ENCODE measurements at regions not wholly inside any gene's neighbourhood (a gene's known extent, or its start where the extent isn't known, plus 50 kb on each side); places are given as distances from the start of the nearest gene placed in this dataset.

GRCh38 chr18:72180689-72181088, 363.5 kb downstream of the CBLN2 start:
- TF ChIP-seq, protein P1, sequence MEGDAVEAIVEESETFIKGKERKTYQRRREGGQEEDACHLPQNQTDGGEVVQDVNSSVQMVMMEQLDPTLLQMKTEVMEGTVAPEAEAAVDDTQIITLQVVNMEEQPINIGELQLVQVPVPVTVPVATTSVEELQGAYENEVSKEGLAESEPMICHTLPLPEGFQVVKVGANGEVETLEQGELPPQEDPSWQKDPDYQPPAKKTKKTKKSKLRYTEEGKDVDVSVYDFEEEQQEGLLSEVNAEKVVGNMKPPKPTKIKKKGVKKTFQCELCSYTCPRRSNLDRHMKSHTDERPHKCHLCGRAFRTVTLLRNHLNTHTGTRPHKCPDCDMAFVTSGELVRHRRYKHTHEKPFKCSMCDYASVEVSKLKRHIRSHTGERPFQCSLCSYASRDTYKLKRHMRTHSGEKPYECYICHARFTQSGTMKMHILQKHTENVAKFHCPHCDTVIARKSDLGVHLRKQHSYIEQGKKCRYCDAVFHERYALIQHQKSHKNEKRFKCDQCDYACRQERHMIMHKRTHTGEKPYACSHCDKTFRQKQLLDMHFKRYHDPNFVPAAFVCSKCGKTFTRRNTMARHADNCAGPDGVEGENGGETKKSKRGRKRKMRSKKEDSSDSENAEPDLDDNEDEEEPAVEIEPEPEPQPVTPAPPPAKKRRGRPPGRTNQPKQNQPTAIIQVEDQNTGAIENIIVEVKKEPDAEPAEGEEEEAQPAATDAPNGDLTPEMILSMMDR (IDR thresholded peaks at IDR 0.05; ENCODE audit: insufficient read depth, low read depth, low read length, missing control alignments): no peak
- no peak for DNase-seq (ENCODE audit: low read depth)
- no peak overlapping the region for H3K4me3 ChIP-seq (ENCODE audit: low read depth, low read length)

GRCh38 chr18:72174972-72175649, 369.0 kb downstream of the CBLN2 start:
- TF ChIP-seq, protein P1 (IDR thresholded peaks at IDR 0.05; ENCODE audit: insufficient read depth, low read depth, low read length, missing control alignments): no peak
- no peak overlapping the region for H3K4me3 ChIP-seq (ENCODE audit: low read depth, low read length)
- DNase-seq (ENCODE audit: low read depth): no peak

DNA sequence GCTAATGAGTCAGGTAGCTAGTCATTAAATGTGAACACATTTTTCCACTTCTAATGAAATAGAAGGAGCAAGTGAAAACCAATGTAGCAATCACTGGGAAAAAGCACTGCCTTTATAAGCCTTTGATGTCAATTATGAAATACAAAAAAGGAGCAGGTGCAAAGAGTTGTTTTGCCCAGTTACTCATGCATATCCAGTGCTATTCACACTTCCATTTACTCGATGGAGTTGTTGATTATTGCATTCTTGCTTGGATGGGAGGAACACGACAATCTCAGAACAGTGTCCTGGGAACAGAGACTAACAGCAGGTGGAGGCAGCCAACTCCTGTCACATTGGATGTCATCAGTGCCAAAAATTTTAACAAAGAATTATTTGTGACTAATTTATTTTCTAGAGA, 372.5 kb downstream of the CBLN2 start:
- TF ChIP-seq, protein P1 (IDR thresholded peaks at IDR 0.05; ENCODE audit: insufficient read depth, low read depth, low read length, missing control alignments): no peak
- H3K4me3 ChIP-seq (ENCODE audit: low read depth, low read length): no peak overlapping the region
- DNase-seq (ENCODE audit: low read depth): no peak

DNA sequence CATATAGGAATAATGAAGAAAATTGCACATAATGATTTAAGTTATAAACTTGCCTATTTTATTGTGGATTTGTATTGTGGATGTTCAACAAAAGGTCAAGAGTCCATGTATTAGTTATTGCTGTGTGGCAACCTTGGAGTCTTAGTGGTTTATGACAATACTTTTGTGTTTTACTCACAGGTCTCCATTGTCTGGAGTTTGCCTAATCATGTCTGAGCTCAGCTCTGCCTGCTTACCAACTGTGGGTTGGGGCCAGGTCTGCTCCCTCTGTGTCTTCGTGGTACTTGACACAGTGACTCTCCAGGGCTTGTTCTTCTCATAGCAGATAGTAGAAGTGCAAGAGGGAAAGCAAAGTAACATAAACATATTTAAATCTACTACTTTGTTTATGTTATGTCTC, 382.5 kb downstream of the CBLN2 start:
- TF ChIP-seq, protein P1 (IDR thresholded peaks at IDR 0.05; ENCODE audit: insufficient read depth, low read depth, low read length, missing control alignments): no peak
- DNase-seq (ENCODE audit: low read depth): no peak
- no peak overlapping the region for H3K4me3 ChIP-seq (ENCODE audit: low read depth, low read length)

DNA sequence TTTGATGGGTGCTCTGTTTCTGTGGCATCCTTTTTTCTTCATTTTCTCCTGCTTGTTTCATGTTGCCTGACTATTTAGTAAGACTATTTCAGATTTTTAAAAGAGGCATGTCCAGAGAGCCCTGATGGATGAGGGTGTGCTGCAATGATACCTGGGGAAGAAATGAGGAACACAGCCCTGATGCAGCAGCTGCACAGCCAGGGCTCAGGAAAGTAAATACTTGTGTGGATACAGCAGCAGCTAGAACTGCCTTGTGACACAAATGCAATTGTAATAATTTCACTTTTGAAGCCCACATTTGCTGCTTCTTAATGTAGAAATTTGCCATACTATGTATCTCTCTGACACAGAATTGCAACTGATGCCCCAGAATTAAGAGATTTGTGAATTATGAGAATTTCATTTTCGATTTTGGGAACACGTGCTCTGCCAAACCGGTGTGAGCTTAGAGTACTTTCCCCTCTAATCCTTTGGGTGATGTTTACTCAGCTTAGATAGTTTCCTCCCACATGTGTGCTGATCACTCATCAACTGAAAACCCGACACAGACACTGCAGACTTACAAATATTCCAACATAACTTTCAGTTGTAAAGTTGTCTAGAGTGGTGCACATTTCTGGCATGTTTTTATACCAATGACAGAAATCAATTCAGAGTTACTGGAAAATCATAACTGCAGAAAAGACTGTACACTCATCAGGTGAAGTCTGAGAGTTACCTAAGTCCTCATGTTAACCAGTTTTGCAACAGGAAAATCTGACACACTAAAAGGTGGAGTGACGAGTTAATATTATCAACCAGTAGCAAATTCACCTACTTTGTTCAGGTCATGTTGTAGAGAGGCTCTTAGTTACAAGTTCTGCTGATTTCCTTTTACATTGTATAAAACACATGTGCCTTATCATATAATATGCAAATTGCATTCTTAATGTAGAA, 383.4 kb downstream of the CBLN2 start:
- TF ChIP-seq, protein P1 (IDR thresholded peaks at IDR 0.05; ENCODE audit: insufficient read depth, low read depth, low read length, missing control alignments): no peak
- H3K4me3 ChIP-seq (ENCODE audit: low read depth, low read length): no peak overlapping the region
- peak; percentile 3 for DNase-seq (ENCODE audit: low read depth)

DNA sequence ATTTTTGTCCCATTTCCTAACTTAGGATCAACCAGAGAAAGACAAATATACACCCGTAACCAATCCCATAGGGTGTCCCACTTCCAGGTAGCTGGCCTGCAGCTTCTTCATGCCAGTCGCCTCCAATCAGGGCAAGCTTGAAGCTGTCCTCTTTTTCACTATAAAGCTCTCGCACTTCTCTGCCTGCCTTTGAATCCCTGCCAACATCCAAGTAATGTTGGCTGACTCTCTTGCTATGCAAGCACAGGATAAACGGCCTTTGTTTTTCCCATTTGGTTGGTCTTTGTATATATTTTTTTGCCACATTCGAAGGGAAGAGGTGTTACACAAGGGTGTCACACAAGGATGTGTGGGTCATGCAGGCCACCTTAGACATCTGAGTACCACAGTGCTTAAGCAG, 388.8 kb downstream of the CBLN2 start:
- H3K4me3 ChIP-seq (ENCODE audit: low read depth, low read length): no peak overlapping the region
- TF ChIP-seq, protein P1 (IDR thresholded peaks at IDR 0.05; ENCODE audit: insufficient read depth, low read depth, low read length, missing control alignments): no peak
- DNase-seq (ENCODE audit: low read depth): no peak

Data from GM12865 (cell line).